GM23248 (cell line): ENCODE measurements at regions not wholly inside any gene's neighbourhood (a gene's known extent, or its start where the extent isn't known, plus 50 kb on each side); places are given as distances from the start of the nearest gene placed in this dataset.

ENCODE experiments used
- DNase-seq: peaks from one replicate; pipeline ENCODE4 v3.0.0-alpha.2; 2015
- H2AFZ ChIP-seq: fragments of 200-600 bp; sonication (generic); 2 replicates; pipeline ENCODE4 v1.6.1; 2016; ENCODE audit warnings: antibody characterized with exemption
- H3F3A ChIP-seq: fragments of 200-600 bp; sonication (generic); 2 replicates; pipeline ENCODE4 v1.6.1; 2016; ENCODE audit warnings: mild to moderate bottlenecking, antibody characterized with exemption, mixed run types; ENCODE audit not compliant: insufficient read depth
- H3K27ac ChIP-seq: fragments of 200-600 bp; sonication (generic); 2 replicates; pipeline ENCODE4 v1.5.1; 2016; ENCODE audit warnings: mild to moderate bottlenecking
- H3K27me3 ChIP-seq: fragments of 200-600 bp; sonication (generic); replicated peaks from 2 replicates; pipeline ENCODE4 v1.6.1; 2016; ENCODE audit warnings: mild to moderate bottlenecking; ENCODE audit not compliant: insufficient read depth
- H3K36me3 ChIP-seq: fragments of 200-600 bp; sonication (generic); 2 replicates; pipeline ENCODE4 v1.6.1; 2016; ENCODE audit warnings: low read depth, mild to moderate bottlenecking
- H3K4me1 ChIP-seq: fragments of 200-600 bp; sonication (generic); 2 replicates; pipeline ENCODE4 v1.6.1; 2016; ENCODE audit warnings: mild to moderate bottlenecking; ENCODE audit not compliant: insufficient read depth
- H3K4me2 ChIP-seq: fragments of 200-600 bp; sonication (generic); one replicate; pipeline ENCODE4 v1.6.1; 2016; ENCODE audit warnings: mild to moderate bottlenecking; ENCODE audit not compliant: unreplicated experiment
- H3K4me3 ChIP-seq: fragments of 200-600 bp; sonication (generic); 2 replicates; pipeline ENCODE4 v1.5.1; 2016; ENCODE audit warnings: mild to moderate bottlenecking
- H3K79me2 ChIP-seq: fragments of 200-600 bp; sonication (generic); 2 replicates; pipeline ENCODE4 v1.6.1; 2016; ENCODE audit warnings: mild to moderate bottlenecking; ENCODE audit not compliant: insufficient read depth
- H3K9ac ChIP-seq: fragments of 200-600 bp; sonication (generic); 2 replicates; pipeline ENCODE4 v1.6.1; 2016; ENCODE audit warnings: mild to moderate bottlenecking
- H3K9me2 ChIP-seq: fragments of 200-600 bp; sonication (generic); 2 replicates; pipeline ENCODE4 v1.6.1; 2016; ENCODE audit warnings: mixed run types, mild to moderate bottlenecking, moderate library complexity; ENCODE audit not compliant: insufficient read depth
- H3K9me3 ChIP-seq: fragments of 200-600 bp; sonication (generic); one replicate; pipeline ENCODE4 v1.6.1; 2017; ENCODE audit warnings: low read depth
- H4K20me1 ChIP-seq: fragments of 200-600 bp; sonication (generic); 2 replicates; pipeline ENCODE4 v1.6.0; 2016; ENCODE audit not compliant: insufficient read depth
- EZH2 ChIP-seq: fragments of 200-600 bp; sonication (generic); IDR thresholded peaks from 2 replicates; pipeline ENCODE4 v1.6.1; 2018; ENCODE audit warnings: antibody characterized with exemption, mild to moderate bottlenecking; ENCODE audit not compliant: insufficient read depth, poor library complexity, severe bottlenecking
- EZH2phosphoT487 ChIP-seq: fragments of 200-600 bp; sonication (generic); IDR thresholded peaks from 2 replicates; pipeline ENCODE4 v1.6.1; 2018; ENCODE audit warnings: antibody characterized with exemption, moderate library complexity, mild to moderate bottlenecking, low read depth; ENCODE audit not compliant: insufficient read depth
- WGBS, 2 experiments: methylation state at CpG; one replicate each; pipeline ENCODE4 v1.1.6; 2015 to 2017; ENCODE audit warnings: low lambda C conversion rate in 2 of 2, low coverage in 1 of 2; ENCODE audit errors: missing lambda C conversion rate in 2 of 2; 5-methylcytosine and 5-hydroxymethylcytosine counted together
- in situ Hi-C: fragments of 300-500 bp; cut with MboI; formaldehyde crosslinking; loops from 2 replicates; pipeline ENCODE4 v1.15.0; 2020

DNA sequence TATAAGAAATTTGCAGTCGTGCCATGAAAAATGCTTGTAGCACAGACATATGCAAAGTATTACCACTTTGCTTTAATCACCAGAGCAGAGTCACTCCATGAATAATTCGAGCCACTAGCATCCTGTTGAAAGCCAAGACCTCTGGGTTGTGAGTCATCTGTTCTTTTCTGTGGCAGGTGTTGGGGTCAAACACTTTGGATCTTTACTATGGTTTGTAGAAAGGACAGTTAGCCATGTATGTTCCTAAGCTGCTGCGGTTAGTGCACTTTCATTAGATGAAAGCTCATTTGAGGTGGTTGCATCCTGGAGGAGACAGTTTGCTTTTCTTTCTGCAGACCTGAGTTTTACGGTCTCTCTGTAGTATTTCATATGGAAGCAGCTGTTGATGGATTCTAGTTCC, 223.7 kb downstream of the DMRT2 start:
- TF ChIP-seq EZH2phosphoT487: no peak
- TF ChIP-seq EZH2: no peak
- Histone ChIP-seq H3K9me2 (no peaks in the 10 kb centered on the region), H3K27me3 (peaks cover 4% of the 10 kb centered on the region; the same call in 1 of the 2 replicates), H3K9ac (no peak overlapping the region), H2AFZ (no peak overlapping the region), H4K20me1 (no peaks in the 10 kb centered on the region), H3K36me3 (no peaks in the 10 kb centered on the region), H3K4me3 (no peak overlapping the region), H3K27ac (no peak overlapping the region), H3K9me3 (no peaks in the 10 kb centered on the region), H3K79me2 (no peaks in the 10 kb centered on the region), H3K4me1 (no peaks in the 10 kb centered on the region), H3K4me2 (no peak overlapping the region), H3F3A (no peaks in the 10 kb centered on the region)
- 50 to 53% methylated on average over 4 of the region's 4 CpGs for WGBS, 2 experiments
- in situ Hi-C loops: no loop called here
- peak; percentile 26 for DNase-seq

DNA sequence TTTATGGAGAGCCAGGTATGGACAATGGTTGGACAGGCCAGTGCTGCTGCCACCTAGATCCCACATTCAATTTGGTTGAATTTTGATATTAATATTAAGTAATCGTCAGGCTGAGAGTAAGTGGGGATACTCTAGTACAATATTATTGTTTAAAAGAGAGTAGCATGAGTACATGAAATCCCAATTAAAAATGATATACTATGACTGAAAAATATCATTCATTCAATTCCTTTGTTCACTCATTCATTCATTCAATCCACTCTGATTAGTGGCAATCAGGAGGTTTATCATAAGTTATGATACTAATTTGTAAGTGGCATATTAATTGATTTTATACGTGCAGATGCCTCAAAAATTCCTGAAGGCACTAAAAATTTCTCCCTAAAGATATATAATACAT, 224.2 kb downstream of the DMRT2 start:
- Histone ChIP-seq H3K9me2 (no peaks in the 10 kb centered on the region), H3K27me3 (peaks cover 4% of the 10 kb centered on the region; the same call in 1 of the 2 replicates), H4K20me1 (no peaks in the 10 kb centered on the region), H3F3A (no peaks in the 10 kb centered on the region), H3K9me3 (no peaks in the 10 kb centered on the region), H3K4me2 (no peak overlapping the region), H3K9ac (no peak overlapping the region), H3K79me2 (no peaks in the 10 kb centered on the region), H3K27ac (no peak overlapping the region), H3K4me3 (no peak overlapping the region), H2AFZ (no peak overlapping the region), H3K36me3 (no peaks in the 10 kb centered on the region), H3K4me1 (no peaks in the 10 kb centered on the region)
- no peak for DNase-seq
- 78 to 87% methylated on average over 2 of the region's 2 CpGs for WGBS, 2 experiments
- in situ Hi-C loops: no loop called here
- TF ChIP-seq EZH2: no peak
- TF ChIP-seq EZH2phosphoT487: no peak

DNA sequence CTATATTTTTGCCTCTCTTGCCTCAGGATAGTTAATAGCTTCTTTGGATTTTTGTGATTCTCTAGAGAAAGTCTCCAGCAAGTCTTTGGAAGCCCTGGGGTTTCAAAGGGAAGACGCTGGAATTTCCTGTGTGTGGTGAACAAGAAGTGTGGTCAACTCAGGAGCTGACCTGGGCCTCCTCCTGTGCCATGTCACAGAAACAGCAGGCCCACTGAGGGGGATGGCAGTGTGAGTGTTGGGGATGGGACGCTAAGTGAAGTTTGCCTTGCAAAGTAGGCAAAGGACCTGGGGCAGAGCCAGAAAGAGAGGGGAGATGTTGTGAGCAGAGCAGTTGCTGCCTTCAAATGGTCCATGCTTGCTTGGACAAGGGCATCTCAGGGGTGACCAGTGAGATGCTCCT, 226.3 kb downstream of the DMRT2 start:
- H2AFZ ChIP-seq: no peak overlapping the region
- no peaks in the 10 kb centered on the region for H3K4me1 ChIP-seq
- DNase-seq: no peak
- WGBS, 2 experiments: 63 to 69% methylated on average over 2 of the region's 2 CpGs
- TF ChIP-seq EZH2phosphoT487: no peak
- TF ChIP-seq EZH2: no peak
- H3K27me3 ChIP-seq: 0 out of 2 replicates have a peak, but pooled peaks cover 3% of the 10 kb centered on the region
- H3K4me3 ChIP-seq: no peak overlapping the region
- H3F3A ChIP-seq: no peaks in the 10 kb centered on the region
- H3K79me2 ChIP-seq: no peaks in the 10 kb centered on the region
- no peaks in the 10 kb centered on the region for H3K9me2 ChIP-seq
- H3K9me3 ChIP-seq: no peaks in the 10 kb centered on the region
- no peaks in the 10 kb centered on the region for H3K36me3 ChIP-seq
- H4K20me1 ChIP-seq: no peaks in the 10 kb centered on the region
- in situ Hi-C loops: no loop called here
- no peak overlapping the region for H3K4me2 ChIP-seq
- no peak overlapping the region for H3K27ac ChIP-seq
- no peak overlapping the region for H3K9ac ChIP-seq

DNA sequence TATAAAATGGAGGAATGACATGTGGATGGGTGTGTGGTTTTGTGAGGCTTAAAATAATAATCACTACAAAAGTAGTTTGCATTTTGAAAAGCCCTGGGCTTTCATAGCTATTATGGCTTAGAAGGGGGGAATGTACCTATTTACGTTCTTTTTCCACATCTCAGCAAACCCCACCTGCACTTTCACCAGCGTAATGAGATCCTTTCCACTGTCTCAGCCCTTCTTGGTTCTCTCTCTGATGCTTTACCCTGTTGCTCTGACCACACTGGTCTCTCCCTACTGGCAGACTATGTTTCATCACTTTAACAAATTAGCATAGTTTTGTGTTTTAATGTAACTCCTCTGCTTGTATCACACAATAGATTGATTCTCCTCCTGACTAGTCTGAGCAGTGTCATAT, 234.6 kb downstream of the DMRT2 start:
- H3K9me2 ChIP-seq: no peaks in the 10 kb centered on the region
- no peak overlapping the region for H3K4me2 ChIP-seq
- peaks cover 3% of the 10 kb centered on the region; the same call in 1 of the 2 replicates for H3K27me3 ChIP-seq
- no peaks in the 10 kb centered on the region for H3K9me3 ChIP-seq
- no peak overlapping the region for H2AFZ ChIP-seq
- no peaks in the 10 kb centered on the region for H3F3A ChIP-seq
- no peak overlapping the region for H3K27ac ChIP-seq
- H3K36me3 ChIP-seq: no peaks in the 10 kb centered on the region
- TF ChIP-seq EZH2: no peak
- TF ChIP-seq EZH2phosphoT487: no peak
- H4K20me1 ChIP-seq: no peaks in the 10 kb centered on the region
- in situ Hi-C loops: no loop called here
- H3K9ac ChIP-seq: no peak overlapping the region
- H3K79me2 ChIP-seq: no peaks in the 10 kb centered on the region
- H3K4me3 ChIP-seq: no peak overlapping the region
- 29 to 66% methylated on average over 2 of the region's 2 CpGs for WGBS, 2 experiments
- no peaks in the 10 kb centered on the region for H3K4me1 ChIP-seq
- no peak for DNase-seq

DNA sequence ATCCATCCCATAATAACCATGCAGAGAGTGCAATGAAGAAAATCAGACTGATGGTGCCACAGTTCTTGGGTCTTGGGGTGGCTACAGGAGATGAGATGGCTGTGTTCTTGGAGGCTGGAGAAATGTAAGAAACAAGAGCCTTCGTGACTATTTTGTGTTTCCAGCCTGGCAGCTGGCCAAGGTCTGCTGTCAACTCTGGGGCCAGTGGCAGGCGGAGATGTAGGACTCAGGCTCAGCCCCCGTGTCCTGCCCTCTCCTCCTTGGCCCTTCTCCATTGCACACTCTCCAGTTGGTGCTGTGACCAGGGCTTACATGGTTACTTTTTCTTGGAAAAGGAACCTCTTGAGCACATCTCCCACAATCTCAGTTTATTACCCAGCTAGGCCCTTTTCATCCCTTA, 235.4 kb downstream of the DMRT2 start:
- in situ Hi-C loops: no loop called here
- Histone ChIP-seq H3K79me2 (no peaks in the 10 kb centered on the region), H3K4me2 (no peak overlapping the region), H3K9ac (no peak overlapping the region), H3K27ac (no peak overlapping the region), H2AFZ (no peak overlapping the region), H3K27me3 (peaks cover 3% of the 10 kb centered on the region; the same call in 1 of the 2 replicates), H3K4me3 (no peak overlapping the region), H3F3A (no peaks in the 10 kb centered on the region), H3K9me3 (no peaks in the 10 kb centered on the region), H3K4me1 (no peaks in the 10 kb centered on the region), H3K9me2 (no peaks in the 10 kb centered on the region), H3K36me3 (no peaks in the 10 kb centered on the region), H4K20me1 (no peaks in the 10 kb centered on the region)
- TF ChIP-seq EZH2 (no peak), EZH2phosphoT487 (no peak)
- 24 to 31% methylated on average over 3 of the region's 3 CpGs for WGBS, 2 experiments
- no peak for DNase-seq
